Body of pancreas (tissue), 4 donors: ENCODE measurements at regions not wholly inside any gene's neighbourhood (a gene's known extent, or its start where the extent isn't known, plus 50 kb on each side); places are given as distances from the start of the nearest gene placed in this dataset.

Experiments used
- CTCF ChIP-seq, 7 experiments: fragments of 450-650 bp in 4 of 7; fragments of 200-600 bp in 3 of 7; sonication (generic) in 3 of 7; IDR thresholded peaks; one replicate each; pipeline ENCODE4 v1.5.1; 2016 to 2019; ENCODE audit warnings: antibody characterized with exemption in 7 of 7
- POLR2A ChIP-seq, 3 donors: fragments of 450-650 bp; IDR thresholded peaks; one replicate each; pipeline ENCODE4 v1.6.1; 2016; ENCODE audit warnings: antibody characterized with exemption in 3 of 3, mild to moderate bottlenecking in 2 of 3

- no peak for TF ChIP-seq CTCF (IDR thresholded peaks at IDR 0.05)
- TF ChIP-seq POLR2A (IDR thresholded peaks at IDR 0.05): no peak
Observed at GRCh38 chr17:77332981-77333685, 192.4 kb downstream of the SEC14L1 start.
